Progenitor cell of endocrine pancreas (in vitro differentiated cells): ENCODE measurements at regions not wholly inside any gene's neighbourhood (a gene's known extent, or its start where the extent isn't known, plus 50 kb on each side); places are given as distances from the start of the nearest gene placed in this dataset.
"Not testable (repeated sequence)": the region's sequence is repeated elsewhere in the genome, so short reads cannot be mapped to it uniquely, and the experiment has no call there.

Source experiments
- DNase-seq: peaks from one replicate; pipeline ENCODE4 v3.0.0; 2021; ENCODE audit warnings: low spot score; ENCODE audit not compliant: unreplicated experiment
- H3K27ac Mint-ChIP-seq: 2 replicates; pipeline ENCODE4 v1.8.0; 2021; ENCODE audit warnings: mild to moderate bottlenecking, moderate library complexity, mixed read lengths
- H3K27me3 Mint-ChIP-seq: 2 replicates; pipeline ENCODE4 v1.8.0; 2021; ENCODE audit warnings: mixed read lengths
- H3K36me3 Mint-ChIP-seq: 2 replicates; pipeline ENCODE4 v1.8.0; 2022; ENCODE audit warnings: mixed read lengths; ENCODE audit not compliant: insufficient read depth
- H3K4me1 Mint-ChIP-seq: 2 replicates; pipeline ENCODE4 v1.8.0; 2021; ENCODE audit warnings: low read depth, mixed read lengths
- H3K4me3 Mint-ChIP-seq: 2 replicates; pipeline ENCODE4 v1.8.0; 2021; ENCODE audit warnings: low read depth, mild to moderate bottlenecking, moderate library complexity, mixed read lengths
- H3K9me3 Mint-ChIP-seq: 2 replicates; pipeline ENCODE4 v1.8.0; 2021; ENCODE audit warnings: low read depth, mixed read lengths
- TF ChIP-seq, protein P1 (sequence below): fragments of 200-600 bp; sonication (generic); IDR thresholded peaks from one replicate; pipeline ENCODE4 v1.5.0; 2021; ENCODE audit warnings: antibody characterized with exemption, mild to moderate bottlenecking; ENCODE audit not compliant: unreplicated experiment

DNA sequence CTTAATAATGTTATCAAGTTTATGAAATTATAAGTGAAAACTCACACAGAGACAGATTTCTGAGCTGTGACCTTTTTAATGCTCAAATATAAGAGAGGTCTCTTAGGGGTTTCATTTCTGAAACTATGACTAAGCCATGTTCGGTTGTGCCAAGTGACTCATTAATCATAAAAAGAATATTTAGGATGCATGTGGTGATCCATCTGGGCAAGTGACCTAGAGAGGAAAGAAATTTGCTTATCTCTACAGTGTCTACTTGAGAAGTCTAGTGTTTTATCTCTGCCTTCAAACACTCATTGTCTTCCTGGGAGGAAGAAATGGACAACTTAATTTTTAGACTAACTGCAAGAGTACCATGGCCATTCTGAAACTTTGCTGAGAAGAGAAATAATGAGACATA lies 545.3 kb upstream of the GRID2 start:
- Mint-ChIP-seq H3K27me3 (no peaks in the 10 kb centered on the region), H3K27ac (no peak overlapping the region), H3K36me3 (no peaks in the 10 kb centered on the region), H3K4me1 (no peaks in the 10 kb centered on the region), H3K9me3 (no peaks in the 10 kb centered on the region), H3K4me3 (no peak overlapping the region)
- TF ChIP-seq, protein P1, sequence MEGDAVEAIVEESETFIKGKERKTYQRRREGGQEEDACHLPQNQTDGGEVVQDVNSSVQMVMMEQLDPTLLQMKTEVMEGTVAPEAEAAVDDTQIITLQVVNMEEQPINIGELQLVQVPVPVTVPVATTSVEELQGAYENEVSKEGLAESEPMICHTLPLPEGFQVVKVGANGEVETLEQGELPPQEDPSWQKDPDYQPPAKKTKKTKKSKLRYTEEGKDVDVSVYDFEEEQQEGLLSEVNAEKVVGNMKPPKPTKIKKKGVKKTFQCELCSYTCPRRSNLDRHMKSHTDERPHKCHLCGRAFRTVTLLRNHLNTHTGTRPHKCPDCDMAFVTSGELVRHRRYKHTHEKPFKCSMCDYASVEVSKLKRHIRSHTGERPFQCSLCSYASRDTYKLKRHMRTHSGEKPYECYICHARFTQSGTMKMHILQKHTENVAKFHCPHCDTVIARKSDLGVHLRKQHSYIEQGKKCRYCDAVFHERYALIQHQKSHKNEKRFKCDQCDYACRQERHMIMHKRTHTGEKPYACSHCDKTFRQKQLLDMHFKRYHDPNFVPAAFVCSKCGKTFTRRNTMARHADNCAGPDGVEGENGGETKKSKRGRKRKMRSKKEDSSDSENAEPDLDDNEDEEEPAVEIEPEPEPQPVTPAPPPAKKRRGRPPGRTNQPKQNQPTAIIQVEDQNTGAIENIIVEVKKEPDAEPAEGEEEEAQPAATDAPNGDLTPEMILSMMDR: no peak
- DNase-seq: no peak

DNA sequence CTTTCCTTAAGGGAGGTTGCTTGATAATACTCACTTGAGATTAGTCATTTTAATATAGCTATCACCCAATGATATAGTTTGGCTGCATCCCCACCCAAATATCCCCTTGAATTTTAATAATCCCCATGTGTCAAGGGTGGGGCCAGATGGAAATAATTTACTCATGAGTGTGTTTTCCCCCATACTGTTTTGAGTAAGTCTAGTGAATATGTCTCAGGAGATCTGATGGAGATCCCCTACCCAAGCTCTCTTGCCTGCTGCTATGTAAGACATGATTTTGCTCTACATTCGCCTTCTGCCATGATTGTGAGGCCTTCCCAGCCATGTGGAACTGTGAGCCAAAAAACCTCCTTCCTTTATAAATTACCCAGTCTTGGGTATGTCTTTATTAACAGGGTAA lies 539.7 kb upstream of the GRID2 start:
- TF ChIP-seq, protein P1: no peak
- no peaks in the 10 kb centered on the region for H3K4me1 Mint-ChIP-seq
- no peak overlapping the region for H3K4me3 Mint-ChIP-seq
- H3K27ac Mint-ChIP-seq: no peak overlapping the region
- no peak for DNase-seq
- H3K9me3 Mint-ChIP-seq: no peaks in the 10 kb centered on the region
- H3K36me3 Mint-ChIP-seq: no peaks in the 10 kb centered on the region
- no peaks in the 10 kb centered on the region for H3K27me3 Mint-ChIP-seq

DNA sequence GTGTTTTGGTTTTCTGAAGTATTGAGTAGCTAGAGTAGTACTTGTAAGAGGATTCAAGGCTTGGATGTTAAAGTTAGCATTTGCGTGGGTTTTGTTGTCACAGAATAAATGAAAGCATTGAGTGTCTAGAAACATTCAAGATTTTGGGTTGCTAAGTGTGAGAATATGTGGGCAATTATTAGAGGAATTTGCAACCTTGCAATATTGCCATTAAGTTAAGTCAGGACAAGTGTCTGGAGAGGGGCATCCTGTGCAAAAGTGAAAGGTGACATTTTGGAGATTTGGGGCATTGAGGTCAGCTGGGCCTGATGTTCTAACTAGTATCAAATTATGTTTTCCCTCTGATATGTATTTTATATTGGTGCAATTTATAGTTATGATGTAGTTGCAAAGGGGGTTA lies 533.9 kb upstream of the GRID2 start:
- DNase-seq: no peak
- Mint-ChIP-seq H3K4me3 (no peak overlapping the region), H3K9me3 (peaks cover 21% of the 10 kb centered on the region), H3K27ac (no peak overlapping the region), H3K4me1 (no peaks in the 10 kb centered on the region), H3K27me3 (no peaks in the 10 kb centered on the region), H3K36me3 (no peaks in the 10 kb centered on the region)
- TF ChIP-seq, protein P1: no peak

GRCh38 chr4:91791631-91792030 lies 512.1 kb upstream of the GRID2 start:
- not testable (repeated sequence) for H3K36me3 Mint-ChIP-seq, H3K4me1 Mint-ChIP-seq, H3K27me3 Mint-ChIP-seq, DNase-seq, H3K9me3 Mint-ChIP-seq
- H3K27ac Mint-ChIP-seq: peak overlapping the region; percentile 94
- peak overlapping the region; percentile 88 for H3K4me3 Mint-ChIP-seq

GRCh38 chr4:91795947-91796346 lies 507.8 kb upstream of the GRID2 start:
- H3K27me3 Mint-ChIP-seq: no peaks in the 10 kb centered on the region
- H3K27ac Mint-ChIP-seq: no peak overlapping the region
- no peaks in the 10 kb centered on the region for H3K36me3 Mint-ChIP-seq
- TF ChIP-seq, protein P1: no peak
- H3K4me1 Mint-ChIP-seq: no peaks in the 10 kb centered on the region
- DNase-seq: no peak
- peaks cover 3% of the 10 kb centered on the region for H3K9me3 Mint-ChIP-seq
- H3K4me3 Mint-ChIP-seq: no peak overlapping the region

- H3K4me3 Mint-ChIP-seq: no peak overlapping the region
- H3K36me3 Mint-ChIP-seq: no peaks in the 10 kb centered on the region
- no peak overlapping the region for H3K27ac Mint-ChIP-seq
Measured at GRCh38 chr4:91812319-91812718, 491.4 kb upstream of the GRID2 start.

More at GRCh38 chr4:91812319-91812718, 491.4 kb upstream of the GRID2 start:
- Mint-ChIP-seq H3K27me3 (no peaks in the 10 kb centered on the region), H3K9me3 (peaks cover 14% of the 10 kb centered on the region), H3K4me1 (no peaks in the 10 kb centered on the region)
- TF ChIP-seq, protein P1: no peak
- no peak for DNase-seq
